ENCODE measurements at regions not wholly inside any gene's neighbourhood (a gene's known extent, or its start where the extent isn't known, plus 50 kb on each side); places are given as distances from the start of the nearest gene placed in this dataset.
A peak's percentile ranks its signal among the peaks of the same experiment; 100 is the strongest.
"Not testable (repeated sequence)": the region's sequence is repeated elsewhere in the genome, so short reads cannot be mapped to it uniquely, and the experiment has no call there.

- no peaks in the 10 kb centered on the region for H3K36me3 ChIP-seq
- no peaks in the 10 kb centered on the region for H3K9me3 ChIP-seq
- TF ChIP-seq POLR2A (IDR thresholded peaks at IDR 0.05) (no peak), CTCF (IDR thresholded peaks at IDR 0.05) (no peak)
- 63 to 90% methylated on average over 1 of the region's 1 CpG for WGBS, 2 donors
- no peak overlapping the region for H3K27ac ChIP-seq
- no peaks in the 10 kb centered on the region for H3K27me3 ChIP-seq
- H3K4me1 ChIP-seq: no peaks in the 10 kb centered on the region
- no peak for DNase-seq
- no peak overlapping the region for H3K4me3 ChIP-seq (replicated peaks in 1 of 3)
- intact Hi-C loops (cut with DNase I): no loop called here
These were observed 140.4 kb upstream of the ABI3BP start for GRCh38 chr3:101133652-101134051.

- not testable (repeated sequence) for H3K36me3 ChIP-seq
- WGBS, 2 donors: 94 to 97% methylated on average over 7 of the region's 7 CpGs
These were observed 140.0 kb upstream of the ABI3BP start for GRCh38 chr3:101133197-101133596.

GRCh38 chr3:101131767-101132166 lies 138.5 kb upstream of the ABI3BP start:
- H3K4me3 ChIP-seq (replicated peaks in 1 of 3): no peak overlapping the region
- H3K27ac ChIP-seq: no peak overlapping the region
- peaks cover 0 to 5% of the 10 kb centered on the region in 2 donors for H3K4me1 ChIP-seq
- no peak for TF ChIP-seq CTCF (IDR thresholded peaks at IDR 0.05)
- TF ChIP-seq POLR2A (IDR thresholded peaks at IDR 0.05): no peak
- H3K36me3 ChIP-seq: no peaks in the 10 kb centered on the region
- H3K9me3 ChIP-seq: no peaks in the 10 kb centered on the region
- no peak for DNase-seq
- no peaks in the 10 kb centered on the region for H3K27me3 ChIP-seq
- WGBS, 2 donors: 60 to 93% methylated on average over 2 of the region's 2 CpGs
- intact Hi-C loops (cut with DNase I): no loop called here

More at GRCh38 chr3:101133197-101133596, 140.0 kb upstream of the ABI3BP start:
- intact Hi-C loops (cut with DNase I); H3K9me3 ChIP-seq; H3K27ac ChIP-seq; H3K4me3 ChIP-seq (replicated peaks in 1 of 3); H3K27me3 ChIP-seq; DNase-seq; H3K4me1 ChIP-seq: not testable (repeated sequence)

GRCh38 chr3:101128786-101129185 lies 135.6 kb upstream of the ABI3BP start:
- no peaks in the 10 kb centered on the region for H3K36me3 ChIP-seq
- H3K27ac ChIP-seq: no peak overlapping the region
- TF ChIP-seq CTCF (IDR thresholded peaks at IDR 0.05) (no peak), POLR2A (IDR thresholded peaks at IDR 0.05) (no peak)
- no peaks in the 10 kb centered on the region for H3K9me3 ChIP-seq
- DNase-seq: peak; percentile 2 to 3
- no peak overlapping the region for H3K4me3 ChIP-seq (replicated peaks in 1 of 3)
- intact Hi-C loops (cut with DNase I): no loop called here
- WGBS, 2 donors: 68 to 75% methylated on average over 9 of the region's 9 CpGs
- peaks cover 0 to 12% of the 10 kb centered on the region in 2 donors for H3K4me1 ChIP-seq
- no peaks in the 10 kb centered on the region for H3K27me3 ChIP-seq

GRCh38 chr3:101128001-101128400 lies 134.8 kb upstream of the ABI3BP start:
- peaks cover 3 to 20% of the 10 kb centered on the region in 2 donors for H3K4me1 ChIP-seq
- no peaks in the 10 kb centered on the region for H3K27me3 ChIP-seq
- no peak for TF ChIP-seq CTCF (IDR thresholded peaks at IDR 0.05)
- TF ChIP-seq POLR2A (IDR thresholded peaks at IDR 0.05): no peak
- intact Hi-C loops (cut with DNase I): no loop called here
- H3K27ac ChIP-seq: peak overlapping the region in 1 of 3 donors; percentile 7
- no peaks in the 10 kb centered on the region for H3K36me3 ChIP-seq
- WGBS, 2 donors: 55 to 58% methylated on average over 1 of the region's 1 CpG
- H3K4me3 ChIP-seq (replicated peaks in 1 of 3): no peak overlapping the region
- no peaks in the 10 kb centered on the region for H3K9me3 ChIP-seq
- no peak for DNase-seq

GRCh38 chr3:101124125-101124524 lies 130.9 kb upstream of the ABI3BP start:
- peaks cover 3 to 27% of the 10 kb centered on the region in 2 donors for H3K4me1 ChIP-seq
- intact Hi-C loops (cut with DNase I): no loop called here
- peak in 1 of 2 donors; percentile 2 for DNase-seq
- TF ChIP-seq POLR2A (IDR thresholded peaks at IDR 0.05) (no peak), CTCF (IDR thresholded peaks at IDR 0.05) (no peak)
- H3K27me3 ChIP-seq: no peaks in the 10 kb centered on the region
- H3K9me3 ChIP-seq: no peaks in the 10 kb centered on the region
- WGBS, 2 donors: 36% methylated on average over 2 of the region's 2 CpGs
- H3K4me3 ChIP-seq (replicated peaks in 1 of 3): no peak overlapping the region
- H3K36me3 ChIP-seq: no peaks in the 10 kb centered on the region
- H3K27ac ChIP-seq: peak overlapping the region in 1 of 3 donors; percentile 43

Measured in thyroid gland (tissue), 4 donors.